SK-N-SH (cell line): ENCODE measurements at regions not wholly inside any gene's neighbourhood (a gene's known extent, or its start where the extent isn't known, plus 50 kb on each side); places are given as distances from the start of the nearest gene placed in this dataset.

ENCODE experiments used
- CTCF ChIA-PET: fragments of 300-600, 350-600 bp; formaldehyde crosslinking; extraction: SDS; loops from one replicate; lab custom pipeline; 2021; lab: Yijun Ruan, JAX
- POLR2A ChIA-PET: fragments of 350-600 bp; sonication (Branson Sonifier 250); formaldehyde crosslinking; extraction: SDS; loops from one replicate; lab custom pipeline; 2020; ENCODE audit warnings: antibody characterized with exemption, inconsistent platforms; lab: Yijun Ruan, JAX
- DNase-seq: peaks from one replicate; pipeline ENCODE4 v3.0.0; 2012
- H2AFZ ChIP-seq: fragments of 200-600 bp; sonication (generic); 2 replicates; pipeline ENCODE4 v1.8.1; 2016; ENCODE audit warnings: antibody characterized with exemption, mild to moderate bottlenecking, low read depth
- H3F3A ChIP-seq: fragments of 200-600 bp; sonication (generic); replicated peaks from 2 replicates; pipeline ENCODE3; 2016; ENCODE audit warnings: antibody characterized with exemption, mild to moderate bottlenecking; ENCODE audit not compliant: insufficient read depth
- H3K27ac ChIP-seq, 2 experiments: fragments of 200-500 bp in 1 of 2; fragments of 200-600 bp in 1 of 2; sonication (Bioruptor generic) in 1 of 2; sonication (generic), shearing (Covaris generic) in 1 of 2; 2 replicates each; pipeline versions ENCODE4 v1.5.1 to v1.6.1; 2014 to 2016; ENCODE audit warnings: low read depth in 2 of 2, inconsistent platforms in 1 of 2, low read length in 1 of 2, mild to moderate bottlenecking in 1 of 2, mixed read lengths in 1 of 2
- H3K27me3 ChIP-seq: fragments of 200-600 bp; sonication (generic), shearing (Covaris generic); 2 replicates; pipeline ENCODE4 v1.6.1; 2016; ENCODE audit warnings: mixed run types; ENCODE audit not compliant: insufficient read depth
- H3K36me3 ChIP-seq, 2 experiments: fragments of 200-500 bp in 1 of 2; fragments of 200-600 bp in 1 of 2; sonication (Bioruptor generic) in 1 of 2; sonication (generic) in 1 of 2; replicated peaks in 1 of 2; 2 replicates each; pipeline versions ENCODE3 to v1.5.1; 2014 to 2016; ENCODE audit warnings: low read length in 1 of 2, mild to moderate bottlenecking in 1 of 2; ENCODE audit not compliant: insufficient read depth in 2 of 2, control insufficient read depth in 1 of 2
- H3K4me1 ChIP-seq, 2 experiments: fragments of 200-500 bp in 1 of 2; fragments of 200-600 bp in 1 of 2; sonication (Bioruptor generic) in 1 of 2; sonication (generic), shearing (Covaris generic) in 1 of 2; 2 replicates each; pipeline versions ENCODE4 v1.5.1 to v1.6.1; 2014 to 2016; ENCODE audit warnings: low read depth in 1 of 2, low read length in 1 of 2, mixed run types in 1 of 2; ENCODE audit not compliant: insufficient read depth in 2 of 2, control insufficient read depth in 1 of 2
- H3K4me2 ChIP-seq: fragments of 200-600 bp; sonication (generic), shearing (Covaris generic); 2 replicates; pipeline ENCODE4 v1.6.1; 2017; ENCODE audit warnings: mixed run types
- H3K4me3 ChIP-seq, 2 experiments: fragments of 200-500 bp in 1 of 2; fragments of 200-600 bp in 1 of 2; sonication (Bioruptor generic) in 1 of 2; sonication (generic), shearing (Covaris generic) in 1 of 2; 2 replicates each; pipeline versions ENCODE4 v1.5.1 to v1.8.1; 2014 to 2016; ENCODE audit warnings: low read depth in 2 of 2, inconsistent platforms in 1 of 2, low read length in 1 of 2, mild to moderate bottlenecking in 1 of 2, mixed read lengths in 1 of 2, moderate library complexity in 1 of 2
- H3K79me2 ChIP-seq: fragments of 200-600 bp; sonication (generic); 2 replicates; pipeline ENCODE4 v1.8.1; 2017; ENCODE audit warnings: mild to moderate bottlenecking; ENCODE audit not compliant: insufficient read depth
- H3K9ac ChIP-seq: fragments of 200-600 bp; sonication (generic); 2 replicates; pipeline ENCODE4 v1.6.1; 2017; ENCODE audit warnings: mixed run types
- H3K9me2 ChIP-seq: fragments of 200-600 bp; sonication (generic); 2 replicates; pipeline ENCODE4 v1.6.1; 2017; ENCODE audit warnings: mixed run types
- H3K9me3 ChIP-seq: fragments of 200-600 bp; sonication (generic); 2 replicates; pipeline ENCODE4 v1.6.1; 2017; ENCODE audit warnings: mixed run types, mild to moderate bottlenecking, moderate library complexity
- H4K20me1 ChIP-seq: fragments of 200-600 bp; sonication (generic); 2 replicates; pipeline ENCODE4 v1.6.1; 2017; ENCODE audit warnings: mild to moderate bottlenecking, mixed run types; ENCODE audit not compliant: insufficient read depth
- CHD2 ChIP-seq: fragments of 150-350 bp; IDR thresholded peaks from 2 replicates; pipeline ENCODE4 v1.6.1; 2018; ENCODE audit warnings: low read length; ENCODE audit not compliant: partially characterized antibody
- ELF1 ChIP-seq: IDR thresholded peaks from 2 replicates; pipeline ENCODE4 v1.4.0; 2012
- EP300 ChIP-seq, 2 experiments: IDR thresholded peaks; 2 replicates each; pipeline versions ENCODE4 v1.4.0 to v1.6.1; 2012; ENCODE audit warnings: borderline replicate concordance in 1 of 2, low read depth in 1 of 2, low read length in 1 of 2
- FOXM1 ChIP-seq: IDR thresholded peaks from 2 replicates; pipeline ENCODE4 v1.4.0; 2012; ENCODE audit warnings: low read depth, mild to moderate bottlenecking
- GATA2 ChIP-seq: sonication (generic); formaldehyde crosslinking; IDR thresholded peaks from 2 replicates; pipeline ENCODE4 v1.5.0; 2020; ENCODE audit warnings: mild to moderate bottlenecking, missing genetic modification reagents
- MEF2A ChIP-seq: IDR thresholded peaks from 2 replicates; pipeline ENCODE4 v1.4.0; 2012; ENCODE audit warnings: low read depth, borderline replicate concordance
- MXI1 ChIP-seq: IDR thresholded peaks from 2 replicates; pipeline ENCODE4 v1.6.1; 2012; ENCODE audit warnings: mild to moderate bottlenecking, low read depth, low read length, improper control_type of control experiment
- NRF1 ChIP-seq: IDR thresholded peaks from 2 replicates; pipeline ENCODE4 v1.6.1; 2012; ENCODE audit warnings: low read depth, mild to moderate bottlenecking, low read length
- RAD21 ChIP-seq: IDR thresholded peaks from 2 replicates; pipeline ENCODE4 v1.6.1; 2012; ENCODE audit warnings: mild to moderate bottlenecking, low read length
- RCOR1 ChIP-seq: fragments of 150-350 bp; IDR thresholded peaks from 2 replicates; pipeline ENCODE4 v1.6.1; 2017; ENCODE audit warnings: antibody characterized with exemption, low read length
- RFX5 ChIP-seq: IDR thresholded peaks from 2 replicates; pipeline ENCODE4 v1.6.1; 2012; ENCODE audit warnings: mild to moderate bottlenecking, improper control_type of control experiment, low read length
- SMC3 ChIP-seq: IDR thresholded peaks from 2 replicates; pipeline ENCODE4 v1.6.1; 2012; ENCODE audit warnings: low read depth, low read length, improper control_type of control experiment
- TCF12 ChIP-seq: IDR thresholded peaks from 2 replicates; pipeline ENCODE4 v1.4.0; 2012
- TEAD4 ChIP-seq: IDR thresholded peaks from 2 replicates; pipeline ENCODE4 v1.4.0; 2012; ENCODE audit warnings: mild to moderate bottlenecking, borderline replicate concordance; ENCODE audit not compliant: insufficient read depth
- ZBTB33 ChIP-seq: IDR thresholded peaks from 2 replicates; pipeline ENCODE4 v1.4.0; 2012; ENCODE audit warnings: low read depth, borderline replicate concordance
- WGBS: methylation state at CpG from one replicate; pipeline ENCODE4 v1.1.6; 2017; ENCODE audit warnings: low lambda C conversion rate; 5-methylcytosine and 5-hydroxymethylcytosine counted together
- TF ChIP-seq, protein P1 (sequence below): IDR thresholded peaks from 2 replicates; pipeline ENCODE4 v1.6.1; 2012; ENCODE audit warnings: mild to moderate bottlenecking, low read depth, low read length, moderate library complexity
- TF ChIP-seq, protein P2 (sequence below): IDR thresholded peaks from 2 replicates; pipeline ENCODE4 v1.4.0; 2012; ENCODE audit warnings: low read depth, borderline replicate concordance

DNA sequence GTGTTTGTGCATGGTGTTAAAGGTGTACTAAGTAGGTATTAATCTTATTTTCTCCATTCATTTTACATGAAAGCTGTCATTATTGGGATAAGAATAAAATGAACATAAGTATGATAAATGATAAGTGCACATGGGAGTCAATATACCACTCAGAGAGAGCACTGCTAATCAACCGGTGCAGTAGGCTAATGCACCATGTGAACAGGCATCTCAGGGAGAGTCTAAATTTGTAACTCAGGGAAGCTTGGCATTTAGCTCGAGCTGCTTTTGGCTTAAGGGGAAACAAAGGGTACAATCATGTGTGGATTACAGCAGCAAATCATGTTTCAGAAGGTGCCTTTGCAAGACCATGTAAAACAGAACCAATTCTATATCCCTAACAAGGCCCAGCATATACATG, 127.4 kb downstream of the MGST1 start:
- CTCF ChIA-PET = interaction anchor here (0.9 to 1.6 kb wide), 2 partner anchors 10 to 17 kb away, joined by 3 to 5 read pairs; no protein-coding TSS in a partner anchor
- Histone ChIP-seq H3K9me2 (no peaks in the 10 kb centered on the region), H2AFZ (no peak overlapping the region), H3K36me3 (no peaks in the 10 kb centered on the region), H3K79me2 (no peaks in the 10 kb centered on the region), H3K4me2 (no peak overlapping the region), H3K9me3 (no peaks in the 10 kb centered on the region; the same call in 1 of the 2 replicates), H3K27ac (no peak overlapping the region), H4K20me1 (no peaks in the 10 kb centered on the region), H3F3A (no peaks in the 10 kb centered on the region), H3K27me3 (no peaks in the 10 kb centered on the region), H3K4me1 (no peaks in the 10 kb centered on the region), H3K9ac (no peak overlapping the region), H3K4me3 (no peak overlapping the region)
- 31% methylated on average over 2 of the region's 2 CpGs for WGBS
- no peak for DNase-seq
- no peak for TF ChIP-seq ELF1
- no peak for TF ChIP-seq TCF12
- TF ChIP-seq GATA2 (CRISPR knock-in tag) = no peak
- TF ChIP-seq, protein P1, sequence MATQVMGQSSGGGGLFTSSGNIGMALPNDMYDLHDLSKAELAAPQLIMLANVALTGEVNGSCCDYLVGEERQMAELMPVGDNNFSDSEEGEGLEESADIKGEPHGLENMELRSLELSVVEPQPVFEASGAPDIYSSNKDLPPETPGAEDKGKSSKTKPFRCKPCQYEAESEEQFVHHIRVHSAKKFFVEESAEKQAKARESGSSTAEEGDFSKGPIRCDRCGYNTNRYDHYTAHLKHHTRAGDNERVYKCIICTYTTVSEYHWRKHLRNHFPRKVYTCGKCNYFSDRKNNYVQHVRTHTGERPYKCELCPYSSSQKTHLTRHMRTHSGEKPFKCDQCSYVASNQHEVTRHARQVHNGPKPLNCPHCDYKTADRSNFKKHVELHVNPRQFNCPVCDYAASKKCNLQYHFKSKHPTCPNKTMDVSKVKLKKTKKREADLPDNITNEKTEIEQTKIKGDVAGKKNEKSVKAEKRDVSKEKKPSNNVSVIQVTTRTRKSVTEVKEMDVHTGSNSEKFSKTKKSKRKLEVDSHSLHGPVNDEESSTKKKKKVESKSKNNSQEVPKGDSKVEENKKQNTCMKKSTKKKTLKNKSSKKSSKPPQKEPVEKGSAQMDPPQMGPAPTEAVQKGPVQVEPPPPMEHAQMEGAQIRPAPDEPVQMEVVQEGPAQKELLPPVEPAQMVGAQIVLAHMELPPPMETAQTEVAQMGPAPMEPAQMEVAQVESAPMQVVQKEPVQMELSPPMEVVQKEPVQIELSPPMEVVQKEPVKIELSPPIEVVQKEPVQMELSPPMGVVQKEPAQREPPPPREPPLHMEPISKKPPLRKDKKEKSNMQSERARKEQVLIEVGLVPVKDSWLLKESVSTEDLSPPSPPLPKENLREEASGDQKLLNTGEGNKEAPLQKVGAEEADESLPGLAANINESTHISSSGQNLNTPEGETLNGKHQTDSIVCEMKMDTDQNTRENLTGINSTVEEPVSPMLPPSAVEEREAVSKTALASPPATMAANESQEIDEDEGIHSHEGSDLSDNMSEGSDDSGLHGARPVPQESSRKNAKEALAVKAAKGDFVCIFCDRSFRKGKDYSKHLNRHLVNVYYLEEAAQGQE = no peak
- TF ChIP-seq SMC3 = no peak
- no peak for TF ChIP-seq NRF1
- no peak for TF ChIP-seq FOXM1
- TF ChIP-seq, protein P2, sequence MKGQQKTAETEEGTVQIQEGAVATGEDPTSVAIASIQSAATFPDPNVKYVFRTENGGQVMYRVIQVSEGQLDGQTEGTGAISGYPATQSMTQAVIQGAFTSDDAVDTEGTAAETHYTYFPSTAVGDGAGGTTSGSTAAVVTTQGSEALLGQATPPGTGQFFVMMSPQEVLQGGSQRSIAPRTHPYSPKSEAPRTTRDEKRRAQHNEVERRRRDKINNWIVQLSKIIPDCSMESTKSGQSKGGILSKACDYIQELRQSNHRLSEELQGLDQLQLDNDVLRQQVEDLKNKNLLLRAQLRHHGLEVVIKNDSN = no peak
- no peak for TF ChIP-seq MXI1
- TF ChIP-seq RFX5 = no peak
- TF ChIP-seq EP300 (IDR thresholded peaks at IDR 0.05; ENCODE audit: borderline replicate concordance in 1 of 2, low read depth in 1 of 2, low read length in 1 of 2) = no peak
- no peak for TF ChIP-seq CHD2
- no peak for TF ChIP-seq MEF2A
- TF ChIP-seq ZBTB33 = no peak
- TF ChIP-seq RAD21 = no peak
- TF ChIP-seq TEAD4 = no peak
- no peak for TF ChIP-seq RCOR1
- POLR2A ChIA-PET = no interaction called here
